ENCODE measurements at regions not wholly inside any gene's neighbourhood (a gene's known extent, or its start where the extent isn't known, plus 50 kb on each side); places are given as distances from the start of the nearest gene placed in this dataset.

GRCh38 chr3:147604136-147604535 is 195.0 kb downstream of the ZIC1 start:
- no peak for DNase-seq

- DNase-seq = no peak
These were observed 204.6 kb downstream of the ZIC1 start for GRCh38 chr3:147613725-147614124.

- DNase-seq = no peak
These were observed 205.0 kb downstream of the ZIC1 start for GRCh38 chr3:147614210-147614609.

- no peak for DNase-seq
These were observed 205.9 kb downstream of the ZIC1 start for GRCh38 chr3:147615035-147615434.

- peak; percentile 34 for DNase-seq
These were observed 207.9 kb downstream of the ZIC1 start for GRCh38 chr3:147616998-147617619.

GRCh38 chr3:147618691-147619090 is 209.5 kb downstream of the ZIC1 start:
- DNase-seq = no peak

GRCh38 chr3:147619921-147620560 is 210.9 kb downstream of the ZIC1 start:
- no peak for DNase-seq

- no peak for DNase-seq
These were observed 211.7 kb downstream of the ZIC1 start for GRCh38 chr3:147620906-147621305.

- no peak for DNase-seq
These were observed 221.8 kb downstream of the ZIC1 start for GRCh38 chr3:147630921-147631415.

- DNase-seq = no peak
These were observed 231.6 kb downstream of the ZIC1 start for GRCh38 chr3:147640781-147641180.

GRCh38 chr3:147645761-147646160 is 236.6 kb downstream of the ZIC1 start:
- no peak for DNase-seq

- DNase-seq = no peak
These were observed 240.3 kb downstream of the ZIC1 start for GRCh38 chr3:147649475-147649874.

- no peak for DNase-seq
These were observed 242.1 kb downstream of the ZIC1 start for GRCh38 chr3:147651107-147651778.

- no peak for DNase-seq
These were observed 243.6 kb downstream of the ZIC1 start for GRCh38 chr3:147652651-147653366.

GRCh38 chr3:147653367-147653923 is 244.3 kb downstream of the ZIC1 start:
- DNase-seq = no peak

GRCh38 chr3:147654827-147655226 is 245.7 kb downstream of the ZIC1 start:
- no peak for DNase-seq

- no peak for DNase-seq
These were observed 246.1 kb downstream of the ZIC1 start for GRCh38 chr3:147655236-147655635.

- DNase-seq = no peak
These were observed 246.9 kb downstream of the ZIC1 start for GRCh38 chr3:147656023-147656422.

GRCh38 chr3:147661916-147662315 is 252.8 kb downstream of the ZIC1 start:
- DNase-seq = no peak

GRCh38 chr3:147662705-147663104 is 253.5 kb downstream of the ZIC1 start:
- DNase-seq = no peak

GRCh38 chr3:147669077-147669476 is 259.9 kb downstream of the ZIC1 start:
- DNase-seq = no peak

- DNase-seq = no peak
These were observed 262.9 kb downstream of the ZIC1 start for GRCh38 chr3:147672035-147672434.

- no peak for DNase-seq
These were observed 263.3 kb downstream of the ZIC1 start for GRCh38 chr3:147672436-147672835.

All from inflammatory macrophage treated with lipopolysaccharide for 4 hours (primary cell).